Stimulated activated CD8-positive, alpha-beta memory T cell treated with anti-CD3 and anti-CD28 coated beads, Interleukin-15, amount 100 ng/mL, for 48 hours (primary cell): ENCODE measurements at regions not wholly inside any gene's neighbourhood (a gene's known extent, or its start where the extent isn't known, plus 50 kb on each side); places are given as distances from the start of the nearest gene placed in this dataset.
"Not testable (repeated sequence)": the region's sequence is repeated elsewhere in the genome, so short reads cannot be mapped to it uniquely, and the experiment has no call there.

ENCODE experiments used
- DNase-seq, 2 donors: peaks; one replicate each; pipeline ENCODE4 v3.0.0-alpha.2; 2020; ENCODE audit warnings: low read depth in 2 of 2

GRCh38 chr3:127071597-127072001, 88.7 kb downstream of the PLXNA1 start:
- DNase-seq = no peak

- no peak for DNase-seq
Observed at GRCh38 chr3:127072221-127072771, 89.4 kb downstream of the PLXNA1 start.

GRCh38 chr3:127072971-127073783, 90.3 kb downstream of the PLXNA1 start:
- no peak for DNase-seq

DNA sequence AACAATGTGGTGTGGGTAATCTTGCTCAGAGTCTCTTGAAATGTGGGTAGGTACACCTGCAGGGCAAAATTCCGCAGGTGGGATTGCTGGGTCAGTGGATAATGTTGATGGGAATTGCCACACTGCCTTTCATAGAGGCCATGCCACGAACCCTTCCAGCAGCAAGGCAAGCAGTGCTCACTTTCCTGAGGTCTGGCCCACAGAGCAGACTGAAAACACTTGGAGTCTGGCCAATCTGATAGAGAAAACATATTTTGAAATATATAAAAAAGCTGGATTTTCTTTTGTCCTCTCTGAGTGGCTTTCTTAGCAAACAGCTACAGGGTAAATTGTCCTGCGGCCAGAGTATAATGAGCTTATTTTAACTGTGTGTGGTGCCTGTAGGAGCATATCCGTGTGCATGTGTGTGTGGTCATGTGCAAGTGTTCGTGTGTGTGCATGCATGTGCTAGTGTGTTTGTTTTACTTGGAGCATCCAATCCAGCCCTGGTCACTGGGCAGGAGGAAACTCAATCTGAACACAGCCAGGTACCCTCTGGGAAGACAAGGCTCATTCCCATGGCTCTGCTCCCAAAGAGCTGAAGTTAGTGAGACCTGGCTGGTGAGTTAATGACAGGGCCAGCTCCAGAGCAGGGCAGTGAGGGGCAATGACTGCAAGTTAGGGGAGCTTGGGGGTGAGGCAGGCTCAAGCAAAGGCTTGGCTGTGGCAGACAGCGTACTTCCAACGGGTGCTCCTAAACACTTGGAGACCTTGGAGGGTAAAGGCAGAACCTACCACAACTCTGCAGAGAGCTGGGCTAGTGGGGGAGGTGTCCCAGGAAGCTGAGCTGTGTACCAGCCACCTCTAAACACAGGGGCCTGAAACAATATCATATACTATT, 91.3 kb downstream of the PLXNA1 start:
- no peak for DNase-seq

DNA sequence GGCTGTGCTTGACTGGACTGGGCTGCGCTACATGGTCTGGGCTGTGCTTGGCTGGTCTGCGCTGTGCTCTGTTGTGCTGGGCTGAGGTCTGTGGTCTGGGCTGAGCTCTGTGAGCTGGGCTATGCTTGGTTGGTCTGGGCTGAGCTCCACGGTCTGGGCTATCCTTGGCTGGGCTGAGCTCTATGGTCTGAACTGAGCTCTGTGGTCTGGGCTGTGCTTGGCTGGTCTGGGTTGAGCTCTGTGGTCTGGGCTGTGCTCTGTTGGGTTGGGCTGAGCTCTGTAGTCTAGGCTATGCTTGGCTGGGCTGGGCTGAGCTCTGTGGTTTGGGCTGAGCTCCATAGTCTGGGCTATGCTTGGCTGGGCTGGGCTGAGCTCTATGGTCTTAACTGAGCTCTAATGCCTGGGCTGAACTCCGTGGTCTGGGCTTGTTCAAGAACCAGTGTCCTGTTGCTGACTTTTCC, 92.0 kb downstream of the PLXNA1 start:
- DNase-seq = no peak

- not testable (repeated sequence) for DNase-seq
Observed at GRCh38 chr3:127076166-127076992, 93.5 kb downstream of the PLXNA1 start.

- no peak for DNase-seq
Observed at GRCh38 chr3:127077068-127077467, 94.2 kb downstream of the PLXNA1 start.

- DNase-seq = no peak
Observed at GRCh38 chr3:127077505-127078064, 94.7 kb downstream of the PLXNA1 start.

DNA sequence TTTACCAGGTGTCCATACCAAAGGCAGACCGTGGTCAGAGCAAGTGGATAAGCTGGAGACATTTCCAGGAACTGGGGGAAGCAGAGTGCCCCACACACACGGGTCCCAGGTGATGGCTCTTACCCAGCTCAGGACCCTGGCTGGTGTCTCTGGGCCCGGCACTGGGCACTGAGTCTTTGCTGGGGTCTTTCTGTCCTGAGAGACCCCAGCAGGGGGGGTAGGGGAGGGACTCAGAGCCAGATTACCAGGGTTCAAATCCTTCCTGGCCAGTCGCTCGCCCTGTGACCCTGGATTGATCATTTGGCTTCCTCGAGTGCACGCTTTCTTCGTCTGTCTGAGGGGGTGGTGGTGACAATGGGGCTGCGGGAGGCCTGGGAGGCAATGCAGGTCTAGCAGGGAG, 95.7 kb downstream of the PLXNA1 start:
- no peak for DNase-seq

DNA sequence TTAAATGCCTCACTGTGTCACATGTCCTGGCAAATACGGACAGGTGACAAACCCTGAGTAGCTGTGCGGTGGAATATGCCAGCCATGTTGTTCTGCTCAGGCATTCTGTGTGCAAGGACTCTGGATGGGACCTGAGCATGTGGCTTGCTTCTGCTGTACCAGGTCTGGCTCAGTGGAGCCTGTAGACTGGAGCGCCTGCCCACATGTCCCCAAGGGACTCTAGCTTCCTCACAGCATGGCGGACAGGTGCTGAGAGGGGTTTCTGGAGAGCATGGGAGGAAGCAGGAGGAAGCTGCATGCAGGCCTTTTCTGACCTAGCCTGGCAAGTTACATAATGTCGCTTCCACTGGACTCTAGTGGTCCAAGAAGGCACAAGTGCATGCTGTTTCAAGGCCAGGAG, 96.3 kb downstream of the PLXNA1 start:
- DNase-seq = no peak

DNA sequence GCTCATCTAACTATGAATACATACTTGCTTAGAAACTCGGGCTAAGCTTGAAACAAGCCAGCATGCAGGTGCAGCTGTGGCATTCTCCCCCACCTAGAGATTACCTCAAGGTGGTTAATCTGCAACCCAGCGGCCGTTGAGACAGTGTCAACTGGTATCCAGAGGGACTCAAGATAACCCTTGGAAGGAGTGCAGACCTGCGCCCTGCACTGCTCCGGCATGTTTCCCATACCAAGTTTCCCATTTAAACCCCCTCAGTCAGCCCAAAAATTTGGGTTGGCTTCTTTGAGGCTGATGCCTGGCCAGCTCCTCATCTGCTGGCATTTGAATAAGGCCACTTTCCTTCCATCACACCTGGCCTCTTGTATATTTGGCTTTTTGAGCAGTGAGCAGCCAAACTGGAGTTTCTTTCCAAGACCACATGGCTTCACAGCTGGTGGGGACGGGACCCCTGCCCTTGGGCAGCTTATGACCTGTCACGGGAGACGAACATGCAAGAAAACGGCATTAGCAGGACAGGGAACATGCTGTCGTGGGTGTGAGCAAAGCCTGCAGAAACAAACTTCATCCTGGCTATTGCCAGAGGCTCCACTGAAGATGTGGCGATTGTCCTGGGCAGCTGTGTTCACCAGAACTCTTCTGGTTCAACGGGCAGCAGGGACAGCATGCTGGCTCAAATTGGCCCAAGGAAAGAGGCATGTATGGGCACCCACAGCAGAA, 98.2 kb downstream of the PLXNA1 start:
- no peak for DNase-seq

- no peak for DNase-seq
Observed at GRCh38 chr3:127082066-127082465, 99.2 kb downstream of the PLXNA1 start.

DNA sequence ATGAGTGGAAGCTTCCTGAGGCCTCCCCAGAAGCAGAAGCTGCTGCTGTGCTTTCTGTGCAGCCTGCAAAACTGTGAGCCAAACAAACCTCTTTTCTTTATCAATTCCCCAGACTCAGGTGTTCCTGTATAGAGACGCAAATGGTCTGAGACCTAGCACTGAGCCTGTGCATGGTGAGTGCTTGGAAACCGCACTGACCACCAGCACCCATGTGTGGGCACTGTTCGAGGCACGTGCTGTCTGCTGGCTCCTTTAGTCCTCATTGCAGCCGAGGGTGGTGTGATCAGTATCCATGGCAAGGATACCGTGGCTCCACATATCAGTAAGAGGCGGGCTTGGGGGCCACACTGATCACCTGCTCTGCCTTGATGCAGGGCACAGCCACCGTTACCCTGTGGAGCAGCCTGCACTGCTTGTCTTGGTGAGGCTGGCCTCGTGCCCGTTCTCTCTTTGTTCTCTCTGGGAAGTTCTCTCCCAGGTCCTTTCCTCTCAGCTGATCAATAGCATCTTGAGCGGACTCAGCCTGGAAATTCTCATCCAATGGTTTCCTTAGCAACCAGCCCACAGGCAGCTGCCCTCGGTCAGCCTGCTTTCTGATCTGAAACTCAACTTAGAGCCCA, 101.0 kb downstream of the PLXNA1 start:
- no peak for DNase-seq

DNA sequence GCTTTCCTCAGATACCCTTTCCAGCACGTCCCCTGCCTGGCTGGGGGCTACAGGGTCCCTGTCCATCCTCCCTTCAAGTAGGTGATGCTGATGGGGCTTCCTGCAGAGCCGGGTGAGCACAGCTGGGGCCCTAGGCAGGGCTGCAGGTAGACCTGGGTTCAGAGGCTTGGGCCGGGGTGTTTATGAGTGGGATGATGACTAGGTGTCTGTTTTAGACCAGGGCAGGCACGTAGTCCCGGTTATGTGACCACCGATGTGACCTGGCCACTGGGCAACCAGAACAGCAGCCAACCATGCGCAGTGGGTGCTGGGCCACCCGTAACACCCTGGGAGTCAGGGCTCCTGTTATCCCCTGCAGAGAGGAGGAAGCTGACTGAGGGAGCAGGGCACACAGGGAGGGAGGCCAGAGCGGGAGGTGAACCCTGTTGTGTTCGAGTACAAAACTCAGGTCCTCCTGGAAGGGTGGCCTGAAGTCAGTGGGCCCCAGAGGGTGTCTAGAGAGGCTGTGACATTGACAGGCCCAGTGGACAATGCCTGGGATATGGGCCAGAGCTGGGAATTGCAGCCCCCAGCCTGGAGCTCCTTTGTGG, 101.6 kb downstream of the PLXNA1 start:
- DNase-seq = no peak

- DNase-seq = no peak
Observed at GRCh38 chr3:127085576-127085975, 102.7 kb downstream of the PLXNA1 start.

- not testable (repeated sequence) for DNase-seq
Observed at GRCh38 chr3:127086591-127086990, 103.7 kb downstream of the PLXNA1 start.

GRCh38 chr3:127087441-127087840, 104.5 kb downstream of the PLXNA1 start:
- DNase-seq = no peak

DNA sequence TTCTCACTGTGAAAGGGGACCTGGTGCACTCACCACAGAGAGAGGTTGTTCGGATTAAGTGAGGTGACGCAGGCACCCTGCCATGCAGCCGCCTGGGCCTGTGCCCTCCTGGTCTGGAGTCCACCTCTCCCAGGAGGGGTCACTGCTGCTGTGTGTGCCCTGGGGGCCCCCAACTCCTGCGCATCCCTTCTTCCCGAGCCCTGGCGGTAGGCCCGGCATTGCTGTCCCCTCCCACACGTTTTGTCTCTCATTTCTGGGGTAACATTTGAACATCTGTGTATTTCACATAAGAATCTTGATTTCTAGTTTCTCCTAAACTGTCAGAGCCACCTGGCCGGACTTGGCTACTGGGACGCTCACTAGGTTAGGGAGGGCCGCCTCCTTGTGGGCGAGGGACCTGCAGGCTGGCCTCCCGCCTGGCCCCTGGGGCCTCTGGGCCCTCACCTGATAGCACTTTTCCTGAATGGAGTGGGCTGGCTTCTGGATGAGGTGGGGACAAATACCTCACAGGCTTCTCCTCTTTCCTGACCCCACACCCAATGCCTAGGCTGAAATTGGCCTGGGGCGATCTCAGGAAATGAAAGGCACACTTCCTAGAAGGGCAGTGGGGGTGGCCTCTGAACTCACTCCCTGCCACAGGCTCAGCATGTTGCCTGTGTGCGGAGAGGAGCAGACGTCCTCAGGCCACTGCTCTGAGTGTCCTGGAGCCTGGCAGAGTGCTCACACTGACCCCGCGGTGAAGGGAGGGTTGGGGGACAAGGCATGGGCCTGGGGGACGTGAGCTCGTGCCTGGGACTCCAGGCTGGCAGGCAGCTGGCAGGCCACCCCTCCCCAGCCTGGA, 104.2 kb upstream of the PRR23E start:
- no peak for DNase-seq
